Stimulated activated CD4-positive, alpha-beta T cell treated with anti-CD3 and anti-CD28 coated beads, Interleukin-1b, Interleukin-23, amount 100 ng/mL, for 1 hour (primary cell): ENCODE measurements at regions not wholly inside any gene's neighbourhood (a gene's known extent, or its start where the extent isn't known, plus 50 kb on each side); places are given as distances from the start of the nearest gene placed in this dataset.
"Not testable (repeated sequence)": the region's sequence is repeated elsewhere in the genome, so short reads cannot be mapped to it uniquely, and the experiment has no call there.

Experiments
- DNase-seq, 2 donors: peaks; one replicate each; pipeline ENCODE4 v3.0.0-alpha.2; 2020; ENCODE audit warnings: low read depth in 2 of 2

DNA sequence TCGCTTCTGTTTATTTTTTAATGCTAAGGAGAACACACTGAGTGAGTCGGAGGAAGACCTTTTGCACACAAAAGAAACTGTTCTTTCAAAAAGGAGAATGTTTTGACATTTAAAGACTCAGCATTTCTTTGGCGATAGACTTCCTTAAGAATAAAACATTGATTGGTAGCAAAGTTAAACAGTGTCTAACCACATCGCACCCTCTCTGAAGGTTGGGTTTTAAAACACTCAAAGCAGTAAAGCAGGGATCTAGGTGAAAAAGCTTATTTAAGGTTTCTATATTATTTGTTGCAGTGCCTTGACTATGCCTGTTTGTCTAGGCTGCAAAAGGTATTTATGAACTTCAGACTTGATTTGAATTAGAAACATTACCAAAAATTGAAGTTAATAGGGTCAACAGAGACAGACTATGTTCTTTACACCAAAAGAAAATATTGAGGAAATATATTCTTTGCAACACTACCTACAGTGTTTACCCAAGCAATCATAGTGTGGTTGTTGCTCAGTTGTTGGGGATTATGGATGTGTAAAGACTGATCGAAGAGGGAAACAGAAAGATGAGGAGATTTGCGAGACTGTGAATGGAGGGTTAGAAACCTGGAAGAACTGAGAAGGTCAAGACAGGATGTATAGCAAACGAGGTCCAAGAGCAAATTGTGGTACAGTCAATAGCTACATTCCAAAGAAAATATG lies 297.8 kb upstream of the SLC39A10 start:
- no peak for DNase-seq

GRCh38 chr2:195356920-195357440 lies 300.0 kb upstream of the SLC39A10 start:
- no peak for DNase-seq

GRCh38 chr2:195356026-195356425 lies 301.0 kb upstream of the SLC39A10 start:
- no peak for DNase-seq

DNA sequence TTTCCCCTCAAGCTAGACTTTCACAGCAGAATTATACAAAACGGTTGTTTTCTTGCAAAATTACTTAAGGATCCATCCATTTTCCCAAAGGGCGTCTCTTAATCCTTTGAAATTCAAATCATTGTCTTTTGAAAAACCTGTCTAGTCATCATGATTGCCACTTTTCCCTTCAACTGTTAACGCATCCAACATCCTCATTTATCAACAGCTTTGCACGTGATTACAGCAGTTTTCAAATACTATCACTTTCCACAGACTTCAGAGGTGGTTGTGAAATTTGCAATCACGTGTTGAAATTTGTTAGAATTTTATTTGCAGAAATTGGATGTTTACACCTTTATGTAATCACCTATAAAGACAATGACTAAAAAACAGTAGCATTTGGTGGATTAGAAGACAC lies 304.4 kb upstream of the SLC39A10 start:
- DNase-seq, result no peak

- no peak for DNase-seq
Measured at GRCh38 chr2:195343942-195344530, 313.0 kb upstream of the SLC39A10 start.

- no peak for DNase-seq
Measured at GRCh38 chr2:195343540-195343939, 313.5 kb upstream of the SLC39A10 start.

- DNase-seq, result no peak
Measured at GRCh38 chr2:195342061-195342460, 315.0 kb upstream of the SLC39A10 start.

DNA sequence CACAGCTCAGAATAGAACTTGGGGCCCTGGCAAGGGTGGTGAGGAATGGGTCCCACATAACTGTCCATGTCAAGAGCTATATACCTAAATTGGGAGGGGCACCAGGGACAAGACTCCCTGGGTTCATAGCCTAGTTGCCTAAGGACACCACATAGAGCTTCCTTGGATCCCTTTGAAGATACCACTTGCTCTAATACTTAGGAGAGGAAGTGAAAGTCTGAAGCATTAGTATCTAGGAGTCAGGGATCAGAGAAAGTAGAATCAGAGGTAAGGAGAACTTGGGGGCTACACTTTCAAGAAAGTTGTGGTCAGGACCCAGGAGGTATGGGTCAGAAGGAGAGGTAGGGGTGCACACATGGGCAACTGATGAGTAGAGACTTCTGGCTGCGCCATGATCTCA lies 318.2 kb upstream of the SLC39A10 start:
- DNase-seq, result no peak

DNA sequence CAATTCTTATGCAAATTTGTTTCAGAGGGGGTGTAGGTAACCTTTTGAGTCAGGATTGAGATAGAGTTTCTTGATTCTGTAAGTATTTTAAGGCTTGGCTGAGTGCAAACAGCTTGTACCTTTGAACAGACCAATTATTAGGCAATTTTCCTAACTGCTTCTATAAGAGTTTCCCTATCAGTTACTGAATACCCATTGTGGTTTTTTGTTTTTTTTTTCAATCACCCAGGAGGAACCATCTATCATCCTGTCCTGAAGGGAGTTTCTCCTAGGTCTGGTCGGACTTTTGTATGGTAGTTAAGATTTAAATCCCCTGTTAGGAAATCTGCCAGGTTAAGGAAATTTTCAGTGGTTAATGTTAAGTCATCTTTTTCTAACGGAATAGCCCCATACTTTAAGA lies 319.4 kb upstream of the SLC39A10 start:
- DNase-seq, result no peak

GRCh38 chr2:195333869-195334268 lies 323.2 kb upstream of the SLC39A10 start:
- no peak for DNase-seq

GRCh38 chr2:195331966-195332365 lies 325.1 kb upstream of the SLC39A10 start:
- DNase-seq, result no peak

DNA sequence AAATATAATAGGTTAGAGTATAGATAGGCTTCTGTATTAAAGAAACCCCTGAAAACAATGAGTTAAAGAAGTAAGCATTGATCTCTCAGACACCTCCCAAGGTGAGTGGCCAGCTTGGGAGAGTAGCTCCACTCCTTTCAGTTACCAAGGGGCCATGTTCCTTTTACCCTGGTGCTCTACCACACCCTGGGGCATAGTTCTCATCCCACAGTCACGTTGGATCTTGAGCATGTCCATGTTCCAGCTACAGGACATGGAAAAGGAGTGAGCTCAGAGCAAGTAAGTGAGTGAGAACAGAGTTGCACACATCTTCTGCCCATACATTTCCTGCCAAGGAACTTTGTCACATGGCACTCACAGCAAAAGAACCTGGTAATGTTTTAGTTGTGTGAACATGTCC lies 325.9 kb upstream of the SLC39A10 start:
- no peak for DNase-seq

GRCh38 chr2:195330513-195330956 lies 326.5 kb upstream of the SLC39A10 start:
- DNase-seq, result no peak

DNA sequence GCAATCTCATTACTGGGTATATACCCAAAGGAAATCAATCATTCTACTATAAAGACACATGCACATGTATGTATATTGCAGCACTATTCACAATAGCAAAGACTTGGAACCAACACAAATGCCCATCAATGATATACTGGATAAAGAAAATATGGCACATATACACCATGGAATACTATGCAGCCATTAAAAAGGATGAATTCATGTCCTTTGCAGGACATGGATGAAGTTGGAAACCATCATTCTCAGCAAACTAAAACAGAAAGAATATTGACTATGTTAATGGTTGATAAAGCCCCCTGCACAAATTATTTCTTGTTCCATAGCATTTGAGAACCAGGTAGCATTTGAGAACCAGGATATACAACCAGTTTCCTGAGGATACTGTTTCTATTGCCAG lies 327.2 kb upstream of the SLC39A10 start:
- not testable (repeated sequence) for DNase-seq

DNA sequence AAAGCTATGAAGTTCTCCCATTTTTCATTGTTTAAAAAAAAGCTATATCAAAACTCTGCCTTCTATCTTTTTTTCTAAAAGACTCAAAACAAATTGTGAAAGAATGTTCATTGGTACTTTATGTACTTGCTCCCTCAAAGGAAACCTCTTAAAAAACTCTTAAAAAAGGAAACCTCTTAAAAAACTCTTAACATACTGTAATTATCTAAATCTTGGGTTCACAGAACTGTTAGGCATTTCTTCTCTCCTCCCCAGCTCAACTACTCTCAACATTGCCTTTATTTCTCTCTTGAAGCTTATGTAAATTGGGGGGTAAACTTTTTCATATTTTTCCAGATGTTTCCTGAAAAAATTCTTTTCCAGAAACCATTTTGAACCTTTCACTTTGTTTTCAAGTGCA lies 330.5 kb upstream of the SLC39A10 start:
- no peak for DNase-seq

DNA sequence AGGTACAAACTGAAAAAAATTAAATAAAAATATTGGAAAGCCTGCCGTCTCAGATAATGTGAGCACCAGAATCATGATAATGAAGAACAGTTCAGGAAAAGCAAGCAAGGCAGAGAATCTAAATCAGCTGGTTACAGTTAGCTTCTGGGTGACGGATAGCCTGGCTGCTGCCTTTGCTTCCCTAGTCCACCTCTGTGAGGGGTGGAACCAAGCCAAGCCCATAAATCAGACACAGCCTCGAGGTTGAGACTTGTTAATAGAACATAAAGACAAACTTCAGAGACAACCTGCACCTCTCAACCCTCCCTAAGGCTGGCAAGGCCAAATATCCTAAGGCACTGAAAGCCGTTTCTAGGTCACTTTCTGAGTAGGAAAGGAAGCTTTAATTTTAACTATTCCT lies 334.7 kb upstream of the SLC39A10 start:
- no peak for DNase-seq

- DNase-seq, result no peak
Measured at GRCh38 chr2:195320413-195320973, 336.5 kb upstream of the SLC39A10 start.

- no peak for DNase-seq
Measured at GRCh38 chr2:195319548-195320412, 337.2 kb upstream of the SLC39A10 start.

DNA sequence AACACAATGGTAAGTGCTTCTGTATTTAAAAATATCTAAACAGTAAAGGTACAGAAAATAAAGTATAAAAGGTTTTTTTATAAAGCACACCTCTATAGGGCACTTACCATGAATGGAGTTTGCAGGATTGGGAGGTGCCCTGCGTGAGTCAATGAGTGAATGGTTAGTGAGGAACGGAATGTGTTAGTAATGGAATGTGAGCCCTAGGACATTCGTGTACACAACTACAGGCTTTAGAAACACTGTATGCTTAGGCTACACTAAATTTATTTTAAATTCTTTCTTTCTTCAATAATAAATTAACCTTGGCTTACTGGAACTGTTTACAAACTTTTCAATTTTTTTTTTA lies 337.9 kb upstream of the SLC39A10 start:
- no peak for DNase-seq

DNA sequence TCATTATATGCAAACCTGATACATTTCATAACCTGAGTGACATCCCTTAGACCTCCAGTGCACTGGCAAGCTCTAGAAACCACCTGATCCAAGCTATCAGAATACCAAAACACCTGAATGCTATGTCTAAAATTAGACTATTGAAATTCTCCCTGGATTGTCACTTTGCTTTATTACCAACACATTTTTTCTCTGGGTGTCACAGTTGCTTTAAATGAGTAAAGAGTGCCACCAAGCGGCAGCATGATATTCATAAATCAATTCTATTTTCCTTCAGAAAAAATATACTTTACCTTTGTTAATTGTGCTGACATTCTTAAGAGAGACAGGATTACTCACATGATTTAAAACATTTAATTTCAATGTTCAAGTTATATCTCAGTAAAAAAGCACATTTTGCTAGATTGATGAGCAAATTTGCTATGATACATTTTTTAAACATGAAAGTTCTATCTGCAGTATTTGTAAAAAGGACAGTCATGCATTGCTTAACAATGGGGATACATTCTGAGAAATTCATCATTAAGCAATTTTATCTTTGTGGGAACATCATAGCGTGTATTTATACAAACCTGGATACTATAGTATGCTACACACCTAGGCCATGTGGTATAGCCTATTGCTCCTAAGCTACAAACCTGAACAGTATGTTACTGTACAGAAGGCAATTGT lies 338.4 kb upstream of the SLC39A10 start:
- DNase-seq, result no peak

DNA sequence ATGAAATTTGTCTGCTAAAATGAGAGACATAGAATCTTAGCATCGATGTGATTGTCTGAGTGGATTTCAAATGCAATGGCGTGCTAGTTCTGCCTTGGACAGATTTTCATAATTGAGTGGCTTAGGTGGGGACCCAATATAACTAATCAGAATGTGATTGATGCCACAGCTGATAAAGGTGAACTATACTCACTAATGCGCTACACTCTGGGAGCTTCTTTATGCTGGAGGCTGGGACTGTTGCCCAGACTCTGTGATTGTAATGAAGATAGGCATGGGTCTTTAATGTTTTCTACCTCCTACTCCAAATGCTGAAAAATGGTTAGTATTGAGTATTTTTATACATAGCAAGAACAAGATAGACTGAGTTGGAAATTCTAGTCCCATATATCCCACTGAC lies 339.5 kb upstream of the SLC39A10 start:
- no peak for DNase-seq

DNA sequence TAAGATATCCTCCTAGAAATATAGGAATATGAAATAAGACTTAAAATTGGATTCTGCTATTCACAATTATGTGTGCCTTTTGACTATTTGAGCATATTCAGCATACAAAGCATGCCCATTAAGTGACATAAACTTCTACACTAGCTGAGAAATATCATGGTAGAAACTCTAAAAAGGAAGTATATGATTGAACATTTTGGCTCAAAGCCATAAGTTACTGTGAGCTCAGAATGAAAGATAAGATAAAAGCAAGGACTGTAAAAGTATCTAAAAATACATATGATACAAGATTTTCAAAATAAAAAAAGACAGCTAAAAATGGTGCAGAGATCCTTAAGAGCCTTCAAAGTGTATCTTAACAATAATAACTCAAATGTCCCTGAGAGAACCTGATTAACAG lies 340.5 kb upstream of the SLC39A10 start:
- DNase-seq, result no peak
